GM10248 (cell line): ENCODE measurements at regions not wholly inside any gene's neighbourhood (a gene's known extent, or its start where the extent isn't known, plus 50 kb on each side); places are given as distances from the start of the nearest gene placed in this dataset.

Experiments
- CTCF ChIA-PET: fragments of 300-600 bp; sonication (Branson Sonifier 250); formaldehyde crosslinking; extraction: SDS; loops from one replicate; lab custom pipeline; 2021; ENCODE audit warnings: antibody characterized with exemption; lab: Yijun Ruan, JAX
- POLR2A ChIA-PET: fragments of 350-650 bp; sonication (Branson Sonifier 250); formaldehyde crosslinking; extraction: SDS; loops from one replicate; lab custom pipeline; 2020; ENCODE audit warnings: antibody characterized with exemption; lab: Yijun Ruan, JAX
- DNase-seq: peaks from one replicate; pipeline ENCODE4 v3.0.0; 2012; ENCODE audit errors: extremely low spot score
- CTCF ChIP-seq: IDR thresholded peaks from 2 replicates; pipeline ENCODE4 v1.5.1; 2012; ENCODE audit warnings: mild to moderate bottlenecking, low read depth; ENCODE audit errors: extremely low read depth, missing control alignments, control extremely low read depth

- no peak for TF ChIP-seq CTCF
- ChIA-PET CTCF (interaction anchor here (1.2 to 1.3 kb wide), 2 partner anchors 11 kb away, joined by 3 read pairs; no protein-coding TSS in a partner anchor), POLR2A (no interaction called here)
- no peak for DNase-seq
Measured at GRCh38 chr3:193978030-193978429, 157.9 kb upstream of the HES1 start.

- ChIA-PET POLR2A (no interaction called here), CTCF (interaction anchor here (1.3 kb wide), 1 partner anchor 11 kb away, joined by 3 read pairs; no protein-coding TSS in a partner anchor)
- no peak for TF ChIP-seq CTCF
Measured at GRCh38 chr3:193978486-193978885, 157.5 kb upstream of the HES1 start.

GRCh38 chr3:193980326-193980725, 155.6 kb upstream of the HES1 start:
- POLR2A ChIA-PET, result interaction anchor here (0.6 kb wide), 1 partner anchor 210 kb away, joined by 3 read pairs; no protein-coding TSS in a partner anchor
- TF ChIP-seq CTCF, result no peak
- no peak for DNase-seq
- CTCF ChIA-PET, result interaction anchor here (2.8 kb wide), 1 partner anchor 9 kb away, joined by 13 read pairs; no protein-coding TSS in a partner anchor

More at GRCh38 chr3:193978486-193978885, 157.5 kb upstream of the HES1 start:
- DNase-seq, result no peak

- no peak for DNase-seq
- TF ChIP-seq CTCF, result no peak
- ChIA-PET POLR2A (interaction anchor here (0.6 kb wide), 1 partner anchor 211 kb away, joined by 3 read pairs; no protein-coding TSS in a partner anchor), CTCF (interaction anchor here (2.8 kb wide), 1 partner anchor 10 kb away, joined by 13 read pairs; no protein-coding TSS in a partner anchor)
Measured at GRCh38 chr3:193980905-193981304, 155.0 kb upstream of the HES1 start.

GRCh38 chr3:193981504-193981903, 154.4 kb upstream of the HES1 start:
- POLR2A ChIA-PET, result no interaction called here
- CTCF ChIA-PET, result interaction anchor here (2.8 kb wide), 1 partner anchor 11 kb away, joined by 13 read pairs; no protein-coding TSS in a partner anchor
- no peak for DNase-seq
- TF ChIP-seq CTCF, result no peak

- DNase-seq, result no peak
- POLR2A ChIA-PET, result no interaction called here
- CTCF ChIA-PET, result interaction anchor here (0.7 kb wide), 1 partner anchor 13 kb away, joined by 3 read pairs; no protein-coding TSS in a partner anchor
- no peak for TF ChIP-seq CTCF
Measured at GRCh38 chr3:193982258-193982659, 153.7 kb upstream of the HES1 start.
